Spleen (tissue), 7 donors: ENCODE measurements at regions not wholly inside any gene's neighbourhood (a gene's known extent, or its start where the extent isn't known, plus 50 kb on each side); places are given as distances from the start of the nearest gene placed in this dataset.

Experiments
- CTCF ChIP-seq, 11 experiments: fragments of 200-600 bp in 7 of 11; fragments of 450-650 bp in 4 of 11; sonication (generic) in 4 of 11; IDR thresholded peaks in 8 of 11; conservative IDR thresholded peaks in 3 of 11; 1 replicate in 7 of 11; 2 replicates in 4 of 11; pipeline versions ENCODE4 v1.4.0 to v1.8.0; 2016 to 2021; ENCODE audit warnings: antibody characterized with exemption in 11 of 11, inconsistent platforms in 4 of 11, mild to moderate bottlenecking in 1 of 11
- POLR2AphosphoS5 ChIP-seq, 3 donors: sonication (generic); formaldehyde crosslinking; IDR thresholded peaks; one replicate each; pipeline ENCODE4 v1.5.1; 2017; ENCODE audit warnings: antibody characterized with exemption in 3 of 3
- donor health status: DM: no; HTN: no; CAD: no; lungs with moderate emphysema.
- donor health status: DM: no; HTN: no; CAD: no.
- donor health status: DM: no; HTN: no; CAD: no.

GRCh38 chr2:21406386-21406785 is 282.6 kb downstream of the TDRD15 start:
- TF ChIP-seq POLR2AphosphoS5 (IDR thresholded peaks at IDR 0.05) (no peak), CTCF (IDR thresholded peaks at IDR 0.05 in 8 of 11, conservative IDR thresholded peaks at IDR 0.05 in 3 of 11) (no peak)
